ENCODE measurements at regions not wholly inside any gene's neighbourhood (a gene's known extent, or its start where the extent isn't known, plus 50 kb on each side); places are given as distances from the start of the nearest gene placed in this dataset.

- DNase-seq (no peak), ATAC-seq (ENCODE audit: poor library complexity) (no peak)
- Histone ChIP-seq H3K27me3 (ENCODE audit: control insufficient read depth in 1 of 2, insufficient read depth in 2 of 2, low read length in 2 of 2) (peaks cover 12 to 44% of the 10 kb centered on the region in 2 experiments), H3K4me1 (ENCODE audit: insufficient read depth, low read length) (no peaks in the 10 kb centered on the region), H3K36me3 (ENCODE audit: insufficient read depth, low read length) (no peaks in the 10 kb centered on the region), H3K27ac (ENCODE audit: low read depth in 1 of 2, low read length in 2 of 2) (no peak overlapping the region), H3K4me3 (ENCODE audit: low read length) (no peak overlapping the region), H3K9me3 (ENCODE audit: control insufficient read depth in 1 of 2, insufficient read depth in 1 of 2, low read length in 2 of 2) (peaks cover 0 to 15% of the 10 kb centered on the region in 2 experiments)
- intact Hi-C loops (cut with DNase I, micrococcal nuclease) = no loop called here
- Mint-ChIP-seq H3K9me3 (peaks cover 1% of the 10 kb centered on the region), H3K27me3 (peaks cover 83% of the 10 kb centered on the region), H3K27ac (no peak overlapping the region), H3K4me3 (no peak overlapping the region), H3K36me3 (ENCODE audit: low read depth) (no peaks in the 10 kb centered on the region), H3K4me1 (ENCODE audit: low read depth) (no peaks in the 10 kb centered on the region)
- TF ChIP-seq CTCF (IDR thresholded peaks at IDR 0.05) = no peak
- ChIA-PET POLR2A (no interaction called here), CTCF (no interaction called here)
Measured at GRCh38 chr12:113613414-113613813, 141.7 kb upstream of the LHX5 start.

DNA sequence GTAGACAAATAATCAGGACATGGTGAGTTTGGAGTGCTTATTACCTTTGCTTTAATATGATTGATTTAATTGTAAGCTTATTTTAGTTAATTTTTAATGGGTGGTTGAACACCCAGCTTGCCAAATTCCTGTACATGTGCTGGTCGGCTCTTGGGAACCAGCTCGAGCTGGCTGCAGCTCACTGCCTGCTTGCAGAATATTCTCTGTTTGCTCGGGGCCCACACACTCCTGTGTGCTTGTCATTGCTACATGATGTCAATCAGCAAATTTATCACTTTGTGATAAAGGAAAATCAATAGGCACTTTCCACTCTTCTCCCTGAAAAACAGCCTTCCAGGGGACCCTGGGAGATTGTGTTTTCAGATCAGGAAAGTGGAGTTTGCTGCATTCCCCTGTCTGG is 141.1 kb upstream of the LHX5 start:
- H3K27me3 ChIP-seq (ENCODE audit: control insufficient read depth in 1 of 2, insufficient read depth in 2 of 2, low read length in 2 of 2) = peaks cover 12 to 44% of the 10 kb centered on the region in 2 experiments
- peaks cover 1% of the 10 kb centered on the region for H3K9me3 Mint-ChIP-seq
- H3K36me3 ChIP-seq (ENCODE audit: insufficient read depth, low read length) = no peaks in the 10 kb centered on the region
- no peaks in the 10 kb centered on the region for H3K4me1 Mint-ChIP-seq (ENCODE audit: low read depth)
- H3K36me3 Mint-ChIP-seq (ENCODE audit: low read depth) = no peaks in the 10 kb centered on the region
- intact Hi-C loops (cut with DNase I, micrococcal nuclease) = no loop called here
- peaks cover 80% of the 10 kb centered on the region for H3K27me3 Mint-ChIP-seq
- H3K4me3 ChIP-seq (ENCODE audit: low read length) = no peak overlapping the region
- ChIA-PET POLR2A (no interaction called here), CTCF (no interaction called here)
- no peak overlapping the region for H3K4me3 Mint-ChIP-seq
- TF ChIP-seq CTCF (IDR thresholded peaks at IDR 0.05) = no peak
- ATAC-seq (ENCODE audit: poor library complexity) = no peak
- no peak overlapping the region for H3K27ac Mint-ChIP-seq
- H3K4me1 ChIP-seq (ENCODE audit: insufficient read depth, low read length) = no peaks in the 10 kb centered on the region
- H3K27ac ChIP-seq (ENCODE audit: low read depth in 1 of 2, low read length in 2 of 2) = no peak overlapping the region
- H3K9me3 ChIP-seq (ENCODE audit: control insufficient read depth in 1 of 2, insufficient read depth in 1 of 2, low read length in 2 of 2) = peaks cover 0 to 19% of the 10 kb centered on the region in 2 experiments
- no peak for DNase-seq

DNA sequence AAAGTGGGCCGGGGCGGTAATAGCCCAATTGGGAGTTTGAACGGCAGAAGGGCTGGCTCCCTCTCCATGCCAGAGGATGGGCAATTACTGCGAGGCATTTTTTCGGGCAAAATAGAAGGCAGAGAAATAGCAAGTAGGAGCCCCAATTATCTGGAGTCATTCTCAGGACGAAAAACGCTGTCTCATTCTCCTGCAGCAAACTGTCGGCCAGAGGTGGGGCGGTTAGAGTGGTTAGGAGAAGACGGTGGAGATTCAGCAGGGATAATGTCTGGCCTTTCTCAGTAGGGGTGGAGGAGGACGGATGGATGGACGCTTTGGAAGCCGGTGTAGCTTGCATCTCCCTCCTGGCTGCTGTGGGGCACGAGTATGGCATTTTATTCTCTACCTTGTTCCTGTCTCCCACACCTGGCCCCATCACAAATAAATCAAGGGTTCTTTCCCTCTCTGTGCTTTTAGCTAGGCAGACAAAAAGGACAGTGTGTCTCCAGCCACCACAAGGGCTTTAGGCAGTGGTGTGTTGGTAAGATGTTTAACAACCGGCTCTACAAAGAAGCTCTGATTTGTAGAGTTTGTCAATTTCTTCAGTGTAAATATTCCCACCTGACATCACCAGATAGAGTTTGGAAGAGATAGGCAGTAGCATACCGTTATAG is 140.5 kb upstream of the LHX5 start:
- Mint-ChIP-seq H3K27ac (no peak overlapping the region), H3K4me3 (no peak overlapping the region), H3K9me3 (peaks cover 4% of the 10 kb centered on the region), H3K4me1 (ENCODE audit: low read depth) (no peaks in the 10 kb centered on the region), H3K36me3 (ENCODE audit: low read depth) (no peaks in the 10 kb centered on the region), H3K27me3 (peaks cover 79% of the 10 kb centered on the region)
- DNase-seq = no peak
- H3K27ac ChIP-seq (ENCODE audit: low read depth in 1 of 2, low read length in 2 of 2) = no peak overlapping the region
- peaks cover 12 to 44% of the 10 kb centered on the region in 2 experiments for H3K27me3 ChIP-seq (ENCODE audit: control insufficient read depth in 1 of 2, insufficient read depth in 2 of 2, low read length in 2 of 2)
- no peak overlapping the region for H3K4me3 ChIP-seq (ENCODE audit: low read length)
- intact Hi-C loops (cut with DNase I, micrococcal nuclease) = no loop called here
- H3K4me1 ChIP-seq (ENCODE audit: insufficient read depth, low read length) = no peaks in the 10 kb centered on the region
- TF ChIP-seq CTCF (IDR thresholded peaks at IDR 0.05) = no peak
- ChIA-PET CTCF (no interaction called here), POLR2A (no interaction called here)
- no peak for ATAC-seq (ENCODE audit: poor library complexity)
- peaks cover 0 to 21% of the 10 kb centered on the region in 2 experiments for H3K9me3 ChIP-seq (ENCODE audit: control insufficient read depth in 1 of 2, insufficient read depth in 1 of 2, low read length in 2 of 2)
- no peaks in the 10 kb centered on the region for H3K36me3 ChIP-seq (ENCODE audit: insufficient read depth, low read length)
